ENCODE measurements at regions not wholly inside any gene's neighbourhood (a gene's known extent, or its start where the extent isn't known, plus 50 kb on each side); places are given as distances from the start of the nearest gene placed in this dataset.
"Not testable (repeated sequence)": the region's sequence is repeated elsewhere in the genome, so short reads cannot be mapped to it uniquely, and the experiment has no call there.

DNA sequence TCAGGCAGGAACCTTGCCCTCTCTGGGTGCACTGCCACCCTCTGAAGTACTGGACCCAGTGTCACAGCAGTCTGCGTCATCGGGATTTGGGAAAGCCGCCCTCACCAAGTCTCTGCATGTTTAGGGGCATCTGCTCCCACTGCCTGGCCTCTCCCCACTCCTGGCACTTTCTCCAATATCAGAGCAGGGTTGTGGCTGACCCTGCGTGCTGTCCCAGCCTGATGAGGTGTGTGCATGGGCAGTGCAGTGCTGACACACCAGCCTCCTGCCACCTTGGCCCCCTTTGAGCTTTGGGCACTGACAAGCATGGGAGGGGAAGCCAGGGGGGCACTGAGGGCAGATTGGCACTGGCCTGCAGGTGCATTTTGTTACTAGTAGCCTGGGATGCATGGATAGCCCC is 652.5 kb downstream of the GABRG1 start:
- DNase-seq = no peak

DNA sequence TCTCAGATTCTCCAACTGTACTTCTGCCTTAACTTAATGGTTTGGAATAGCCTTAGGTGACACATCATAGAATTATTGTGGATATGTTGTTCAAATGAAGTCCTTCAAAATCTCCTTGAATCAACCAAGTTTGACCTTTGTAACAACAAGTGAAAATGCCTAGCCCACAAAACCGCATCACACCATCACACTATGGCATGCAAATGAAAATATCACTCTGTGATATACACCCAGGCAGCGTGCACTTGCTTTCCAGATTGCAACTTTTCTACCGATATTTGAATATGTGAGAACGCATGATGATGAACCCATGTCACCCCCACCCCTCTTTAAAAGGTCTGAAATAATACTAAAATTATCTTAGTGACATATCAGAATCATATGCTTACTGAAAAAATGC is 656.7 kb downstream of the GABRG1 start:
- no peak for DNase-seq

DNA sequence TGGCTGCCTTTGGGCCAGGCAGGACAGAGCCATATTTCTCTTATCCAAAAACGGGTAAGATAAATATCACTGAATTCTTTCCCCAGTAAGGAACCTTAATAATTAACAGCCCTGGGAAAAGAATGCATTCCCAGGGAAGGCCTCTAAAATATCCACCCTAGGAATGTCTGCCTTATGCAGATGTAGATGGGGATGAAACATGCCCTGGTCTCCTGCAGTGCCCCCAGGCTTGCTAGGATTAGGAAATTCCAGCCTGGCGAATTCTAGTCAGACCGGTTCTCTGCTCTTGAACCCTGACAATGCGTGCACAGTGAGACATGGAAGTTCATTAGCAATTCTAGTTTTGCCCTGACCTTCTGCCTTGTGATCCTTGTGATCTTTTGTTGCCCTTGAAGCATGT is 663.7 kb downstream of the GABRG1 start:
- not testable (repeated sequence) for DNase-seq

DNA sequence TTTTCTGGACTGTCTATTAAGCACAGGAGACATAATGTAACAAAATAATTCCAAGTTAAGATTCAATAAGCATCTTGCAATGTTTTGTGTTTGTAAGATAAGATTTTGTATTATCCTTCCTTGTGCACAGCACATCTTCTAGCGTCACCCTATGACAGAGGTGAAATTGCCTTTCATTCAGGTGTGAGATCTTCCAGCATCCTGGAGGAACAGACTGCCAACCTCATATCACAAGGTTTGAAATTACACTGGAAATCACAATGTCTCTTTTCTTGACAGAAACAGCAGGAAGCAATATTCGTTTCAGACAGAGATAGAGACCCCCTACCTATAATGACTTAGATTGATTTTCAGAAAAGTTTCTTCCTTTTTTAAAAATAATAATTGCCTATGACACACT is 668.6 kb downstream of the GABRG1 start:
- no peak for DNase-seq

DNA sequence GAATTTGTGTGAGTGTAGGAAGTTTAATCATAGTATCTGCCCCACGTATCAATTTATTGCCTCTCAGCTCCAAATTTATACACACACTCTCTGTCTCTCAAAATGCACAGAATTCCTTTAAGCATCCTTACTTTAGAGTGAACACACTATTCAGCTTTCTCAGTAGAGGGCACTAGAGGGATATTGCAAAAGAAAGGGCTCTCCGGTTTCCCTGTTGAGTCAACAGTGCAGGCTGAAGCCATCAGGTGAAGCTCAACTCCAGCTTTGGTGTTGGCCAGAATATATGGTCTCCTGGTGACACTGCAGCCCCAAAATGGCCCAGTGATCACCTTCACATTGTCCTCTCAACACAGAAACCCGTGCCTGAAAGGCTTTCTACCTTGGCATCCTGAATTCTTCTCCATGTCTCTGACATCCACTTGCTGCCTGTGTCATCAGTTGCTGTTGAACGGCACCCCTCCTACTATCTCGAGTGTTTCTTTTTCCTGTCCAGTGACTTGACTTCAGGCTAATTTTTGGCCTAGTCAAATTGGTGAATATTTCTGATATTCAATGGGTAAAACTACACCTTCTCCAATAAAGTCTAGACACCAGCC is 670.5 kb downstream of the GABRG1 start:
- DNase-seq = no peak

DNA sequence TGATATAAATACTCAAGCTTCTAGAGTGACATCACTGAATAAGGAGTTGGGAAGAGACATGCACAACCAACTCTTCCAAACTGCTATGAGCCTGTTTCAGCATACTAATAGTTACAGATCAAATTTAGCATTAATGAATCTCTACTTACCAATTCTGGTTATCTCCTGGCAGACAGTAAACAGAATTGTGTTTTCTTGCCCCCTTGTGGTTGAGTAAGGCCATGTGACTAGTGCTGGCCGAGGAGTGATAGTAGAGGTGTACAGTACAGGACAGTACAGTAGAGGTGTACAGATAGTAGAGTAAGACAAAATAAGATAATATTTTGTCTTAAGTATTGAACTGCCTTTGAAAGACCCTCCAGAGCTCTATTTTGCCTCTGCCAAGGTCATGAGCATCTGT is 681.4 kb downstream of the GABRG1 start:
- no peak for DNase-seq

DNA sequence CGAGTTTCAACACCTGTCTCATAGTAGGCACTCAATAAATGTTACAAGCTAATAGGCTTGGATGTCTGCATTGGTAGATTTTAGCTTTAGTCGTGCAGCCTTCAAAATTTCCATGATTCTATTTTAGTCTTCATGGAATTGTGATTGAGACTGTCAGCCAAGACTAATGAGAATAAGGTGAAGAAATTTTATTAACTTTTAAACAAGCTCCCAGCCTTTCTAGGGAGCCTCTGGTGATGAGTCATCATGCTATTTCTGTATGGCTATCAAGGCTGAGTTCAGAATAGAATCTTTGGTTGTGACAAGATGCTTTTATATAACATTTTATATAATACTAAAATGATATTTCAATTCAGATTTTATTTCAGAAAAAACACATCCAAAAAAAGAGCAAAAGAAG is 685.8 kb downstream of the GABRG1 start:
- no peak for DNase-seq

DNA sequence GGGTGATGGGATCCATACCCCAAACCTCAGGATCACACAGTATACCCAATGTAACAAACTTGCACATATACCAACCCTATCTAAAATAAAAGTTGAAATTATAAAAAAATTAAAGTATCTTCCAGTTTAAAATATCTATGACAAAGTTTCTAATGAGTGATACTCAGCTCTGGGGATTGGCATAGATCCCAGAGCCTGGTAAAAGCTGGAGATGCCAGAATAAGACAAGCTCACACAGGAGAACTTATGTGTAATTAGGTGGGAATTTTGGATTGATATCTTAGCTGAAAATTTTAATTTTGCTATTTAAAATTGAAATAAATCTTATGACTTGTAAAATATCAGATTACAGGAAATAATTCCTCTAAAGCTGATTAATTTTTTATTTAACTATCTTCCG is 686.5 kb downstream of the GABRG1 start:
- DNase-seq = no peak

DNA sequence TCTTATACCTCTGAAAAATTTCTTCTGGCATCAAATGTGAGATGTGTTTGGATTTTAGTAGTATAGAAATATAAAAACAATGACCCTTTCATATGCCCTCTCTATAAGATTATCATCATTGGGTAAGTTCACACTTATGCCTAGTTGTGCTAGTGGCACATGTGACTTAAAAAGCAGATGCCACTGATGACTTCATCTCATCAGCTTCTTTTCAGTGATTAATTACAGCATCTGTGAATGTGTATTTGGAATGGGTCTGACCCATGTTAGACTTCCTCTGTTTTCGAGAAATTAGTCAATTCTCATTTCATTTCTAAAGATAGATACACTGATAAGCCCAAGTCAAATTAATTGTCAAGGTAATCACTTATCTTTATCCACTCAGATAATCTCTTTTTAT is 698.7 kb downstream of the GABRG1 start:
- DNase-seq = no peak

DNA sequence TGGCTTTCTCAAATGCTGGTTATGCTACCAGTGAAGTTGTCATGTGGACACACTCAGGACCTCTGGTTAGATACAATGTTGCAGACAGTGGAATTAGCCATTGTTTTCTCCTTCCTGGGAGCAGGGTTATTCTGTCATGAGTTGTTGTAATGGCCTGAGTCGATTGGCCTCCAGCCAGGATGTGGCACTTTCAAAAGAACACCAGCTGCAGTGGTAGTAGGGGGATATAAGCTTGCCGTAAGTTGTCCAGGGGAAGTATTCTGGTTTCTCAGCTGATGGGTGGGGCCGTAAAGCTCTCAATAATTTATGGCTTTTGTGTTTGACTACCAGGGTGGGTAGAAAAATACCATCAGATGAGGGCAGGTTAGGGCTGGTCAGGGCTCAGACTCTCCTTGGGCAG is 697.5 kb upstream of the GNPDA2 start:
- DNase-seq = no peak

DNA sequence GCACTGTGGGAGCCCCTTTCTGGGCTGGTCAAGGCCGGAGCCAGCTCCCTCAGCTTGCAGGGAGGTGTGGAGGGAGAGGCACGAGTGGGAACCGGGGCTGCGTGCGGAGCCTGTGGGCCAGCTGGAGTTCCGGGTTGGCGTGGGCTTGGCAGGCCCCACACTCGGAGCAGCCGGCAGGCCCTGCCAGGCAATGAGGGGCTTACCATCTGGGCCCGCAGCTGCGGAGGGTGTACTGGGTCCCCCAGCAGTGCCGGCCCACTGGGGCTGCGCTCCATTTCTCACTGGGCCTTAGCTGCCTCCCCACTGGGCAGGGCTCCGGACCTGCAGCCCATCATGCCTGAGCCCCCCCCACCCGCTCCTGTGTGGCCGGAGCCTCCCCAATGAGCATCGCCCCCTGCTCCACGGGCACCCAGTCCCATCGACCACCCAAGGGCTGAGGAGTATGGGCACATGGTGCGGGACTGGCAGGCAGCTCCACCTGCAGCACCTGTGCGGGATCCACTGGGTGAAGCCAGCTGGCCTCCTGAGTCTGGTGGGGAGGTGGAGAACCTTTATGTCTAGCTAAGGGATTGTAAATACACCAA is 693.8 kb upstream of the GNPDA2 start:
- DNase-seq = not testable (repeated sequence)

DNA sequence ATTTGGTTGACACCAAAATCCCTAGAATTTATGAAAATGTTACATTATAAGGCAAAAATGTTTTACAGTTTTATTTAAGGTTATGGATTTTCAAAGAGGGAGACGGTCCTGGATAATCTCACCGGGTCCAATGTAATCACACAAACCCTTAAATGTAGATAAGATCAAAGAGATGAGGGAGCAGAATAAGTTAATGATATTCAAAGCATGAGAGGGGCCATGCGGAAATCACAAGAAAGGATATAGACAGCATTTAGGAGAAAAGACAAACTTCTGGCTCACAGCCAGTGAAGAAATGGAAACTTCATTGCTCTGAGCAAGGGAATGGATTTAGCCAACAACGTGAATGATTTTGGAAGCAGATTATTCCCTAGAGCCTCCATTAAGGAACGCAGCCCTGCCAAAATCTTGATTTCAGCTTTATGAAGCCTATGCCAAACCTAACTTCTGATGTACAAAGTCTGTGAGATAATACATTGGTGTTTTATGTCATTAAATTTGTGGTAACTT is 684.4 kb upstream of the GNPDA2 start:
- no peak for DNase-seq

DNA sequence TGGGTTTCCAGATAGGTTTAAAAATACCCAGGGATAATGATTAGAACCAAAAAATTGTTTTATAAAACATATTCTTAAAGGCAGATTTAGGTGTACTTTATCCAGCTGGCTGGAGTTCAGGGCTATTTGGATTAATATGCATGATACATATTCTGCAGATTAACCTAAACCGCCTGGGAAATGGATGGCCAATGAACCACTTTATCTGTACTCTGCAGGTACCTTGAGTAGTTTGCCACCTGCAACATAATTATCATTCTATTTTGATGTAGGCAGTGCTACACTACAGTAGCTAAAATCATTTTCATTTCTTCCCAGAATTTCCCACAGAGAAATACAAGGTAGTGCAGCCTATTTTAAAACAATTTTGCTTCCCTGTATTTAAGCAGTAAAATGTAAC is 683.2 kb upstream of the GNPDA2 start:
- no peak for DNase-seq

DNA sequence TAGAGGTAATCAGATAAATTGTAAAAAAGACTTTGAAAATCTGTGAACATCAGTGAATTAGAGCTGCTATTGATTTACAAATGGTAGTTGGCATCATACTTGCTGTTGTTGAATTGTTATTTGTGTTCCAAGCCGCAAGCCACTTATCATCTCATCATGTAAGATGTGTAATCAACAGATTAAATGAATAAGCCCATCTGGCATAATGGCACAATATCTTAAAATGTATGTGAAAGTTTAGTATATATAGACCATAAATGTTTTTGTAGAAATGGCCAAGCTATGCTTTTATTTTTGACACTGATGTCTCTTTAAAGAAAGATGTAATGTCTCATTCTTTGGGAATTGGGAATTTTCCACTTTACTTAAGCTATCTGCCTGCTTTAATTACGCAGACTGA is 682.6 kb upstream of the GNPDA2 start:
- DNase-seq = no peak

DNA sequence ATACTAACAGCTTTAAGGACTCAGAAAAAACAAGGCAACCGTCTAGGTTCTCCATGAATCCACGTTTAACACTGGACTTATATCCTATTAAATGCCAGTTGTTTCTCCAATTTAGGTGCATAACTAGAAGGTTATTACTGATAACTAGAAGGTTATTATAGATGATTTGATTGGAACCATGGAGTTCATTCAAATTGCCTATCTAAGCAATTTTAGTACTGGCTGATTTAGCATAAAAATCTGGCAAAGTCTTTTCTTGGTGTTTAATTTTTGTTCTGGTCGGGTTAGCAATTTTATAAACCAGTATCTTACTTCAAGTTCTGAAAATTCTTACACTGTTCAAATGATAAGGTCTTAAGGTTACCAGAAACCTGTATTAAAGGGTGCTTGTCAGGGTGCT is 672.8 kb upstream of the GNPDA2 start:
- DNase-seq = no peak

DNA sequence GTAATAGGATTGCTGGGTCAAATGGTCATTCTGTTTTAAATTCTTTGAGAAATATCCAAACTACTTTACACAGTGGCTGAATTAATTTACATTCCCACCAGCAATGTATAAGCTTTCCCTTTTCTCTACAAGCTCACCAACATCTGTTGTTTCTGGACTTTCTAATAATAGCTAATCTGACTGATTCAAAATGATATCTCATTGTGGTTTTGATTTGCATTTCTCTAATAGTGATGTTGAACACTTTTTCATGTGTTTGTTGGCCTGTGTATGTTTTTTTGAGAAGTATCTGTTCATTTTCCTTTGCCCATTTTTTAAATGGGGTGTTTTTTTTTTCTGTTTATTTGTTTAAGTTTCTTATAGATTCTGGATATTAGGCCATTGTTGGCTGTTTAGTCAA is 659.0 kb upstream of the GNPDA2 start:
- DNase-seq = no peak

DNA sequence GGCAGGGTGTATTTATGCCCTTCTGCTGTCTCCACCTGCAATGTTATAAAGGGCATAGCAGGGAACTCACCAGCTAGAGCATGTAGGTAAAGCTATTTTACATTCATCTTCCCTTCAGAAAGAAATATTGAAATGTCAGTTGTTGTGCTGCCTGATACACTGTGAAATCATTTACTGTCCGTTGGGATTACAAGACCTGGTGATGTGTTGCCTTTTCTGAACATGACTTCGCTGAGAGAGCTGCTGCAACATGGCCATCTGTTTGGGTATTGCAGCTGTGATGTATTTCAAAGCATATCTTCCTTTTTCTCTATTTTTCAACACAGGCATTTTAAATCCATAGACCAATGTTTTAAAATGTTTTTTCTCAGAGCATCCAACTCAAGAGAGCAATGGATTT is 644.1 kb upstream of the GNPDA2 start:
- no peak for DNase-seq

DNA sequence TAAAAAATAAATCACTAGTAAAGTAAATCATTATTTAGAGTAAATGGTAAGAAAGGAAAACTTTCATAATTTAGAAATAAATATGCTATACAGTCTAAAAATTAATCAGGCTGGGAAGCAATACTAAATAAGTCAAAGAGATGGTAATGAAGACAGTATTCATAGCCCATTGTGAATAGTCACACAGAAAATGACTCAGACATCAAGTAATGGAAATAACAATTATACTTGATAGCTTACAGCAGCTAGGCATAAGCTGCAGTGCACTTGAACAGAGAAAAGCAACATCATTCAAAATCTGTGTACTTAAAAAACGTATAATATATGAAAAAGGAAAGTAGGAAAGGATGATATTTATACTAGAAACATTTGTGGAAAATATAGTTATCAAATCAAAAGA is 642.5 kb upstream of the GNPDA2 start:
- no peak for DNase-seq

DNA sequence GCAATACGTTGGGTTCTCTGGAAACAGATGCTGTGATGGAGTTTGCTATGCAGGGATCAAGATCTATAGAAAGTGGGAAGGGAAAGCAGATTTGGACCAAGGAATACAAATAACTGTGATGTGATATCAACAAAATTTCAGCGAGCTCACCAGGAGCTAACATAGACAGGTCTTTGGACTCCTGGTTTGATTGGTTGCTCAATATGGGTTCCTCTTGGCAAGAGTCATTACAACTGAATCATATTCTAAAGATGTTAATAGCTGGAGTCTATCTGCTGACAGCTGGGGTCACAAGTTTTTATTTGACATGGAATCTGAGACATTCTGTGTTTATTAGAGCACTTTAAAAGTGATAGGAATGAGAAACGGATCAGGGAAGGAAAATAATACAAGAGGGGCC is 637.6 kb upstream of the GNPDA2 start:
- DNase-seq = no peak

DNA sequence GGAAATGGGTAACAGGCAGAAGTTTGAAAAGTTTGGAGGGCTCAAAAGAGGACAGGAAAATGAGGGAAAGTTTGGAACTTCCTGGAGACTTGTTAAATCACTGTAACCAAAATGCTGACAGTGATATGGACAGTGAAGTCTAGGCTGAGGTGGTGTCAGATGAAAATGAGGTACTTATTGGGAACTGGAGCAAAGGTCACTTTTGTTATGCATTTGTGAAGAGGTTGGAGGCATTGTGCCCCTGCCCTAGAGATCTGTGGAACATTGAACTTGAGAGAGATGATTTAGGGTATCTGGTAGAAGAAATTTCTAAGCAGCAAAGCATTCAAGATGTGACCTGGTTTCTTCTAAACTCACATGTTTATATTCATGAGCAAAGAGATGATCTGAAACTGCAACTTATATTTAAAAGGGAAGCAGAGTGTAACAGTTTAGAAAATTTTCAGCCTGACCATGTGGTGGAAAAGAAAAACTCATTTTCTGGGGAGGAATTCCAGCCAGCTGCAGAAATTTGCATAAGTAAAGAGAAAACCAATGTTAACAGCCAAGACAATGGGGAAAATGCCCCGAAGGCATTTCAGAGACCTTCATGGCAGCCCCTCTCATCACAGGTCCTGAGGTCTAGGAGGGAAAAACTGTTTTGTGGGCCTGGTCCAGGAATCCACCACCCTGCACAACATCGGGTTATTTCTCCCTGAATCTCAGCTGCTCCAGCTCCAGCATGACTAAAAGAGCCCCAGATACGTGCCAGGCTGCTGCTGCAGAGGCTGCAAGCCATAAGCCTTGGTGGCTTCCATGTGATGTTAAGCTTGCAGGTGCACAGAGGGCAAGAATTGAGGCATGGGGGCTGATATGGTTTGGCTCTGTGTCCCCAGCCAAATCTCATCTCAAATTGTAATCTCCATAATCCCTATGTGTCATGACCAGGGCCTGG is 632.5 kb upstream of the GNPDA2 start:
- DNase-seq = no peak

DNA sequence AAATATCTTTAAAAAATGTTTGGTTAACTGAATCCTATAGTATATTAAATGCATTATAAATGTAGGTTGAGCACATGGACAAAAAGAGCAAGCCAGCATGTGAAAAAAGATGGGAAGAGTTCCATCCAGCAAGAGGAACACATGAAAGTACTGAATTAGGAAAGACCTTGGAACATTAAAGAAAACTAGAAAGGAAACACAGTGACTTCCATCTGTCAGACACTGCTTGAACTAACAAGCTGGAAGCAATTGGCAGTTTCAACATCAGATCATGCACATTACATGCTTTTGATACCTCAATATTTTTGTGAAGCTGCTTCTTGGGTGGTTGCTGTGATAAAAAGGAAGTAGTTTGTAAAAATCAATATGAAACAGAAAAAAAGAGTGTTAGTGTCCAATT is 626.8 kb upstream of the GNPDA2 start:
- DNase-seq = no peak

DNA sequence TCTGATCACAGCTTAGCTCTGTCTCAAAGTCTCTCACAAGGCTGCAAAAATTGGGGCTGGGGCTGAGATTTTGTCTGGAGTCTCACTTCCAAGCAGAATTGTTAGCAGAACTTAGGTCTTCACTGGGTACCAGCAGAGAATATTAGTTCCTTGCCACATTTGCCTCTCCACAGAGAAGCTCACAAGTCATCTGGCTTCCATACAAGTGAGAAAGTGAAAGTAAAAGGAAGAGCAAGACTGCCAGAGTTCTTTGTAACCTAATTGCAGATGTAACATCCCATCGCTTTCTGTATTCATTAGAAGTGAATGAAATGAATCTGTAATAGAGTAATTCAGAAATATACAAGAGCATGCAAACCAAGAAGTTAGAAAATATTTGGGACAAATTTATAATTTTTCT is 624.1 kb upstream of the GNPDA2 start:
- DNase-seq = no peak

DNA sequence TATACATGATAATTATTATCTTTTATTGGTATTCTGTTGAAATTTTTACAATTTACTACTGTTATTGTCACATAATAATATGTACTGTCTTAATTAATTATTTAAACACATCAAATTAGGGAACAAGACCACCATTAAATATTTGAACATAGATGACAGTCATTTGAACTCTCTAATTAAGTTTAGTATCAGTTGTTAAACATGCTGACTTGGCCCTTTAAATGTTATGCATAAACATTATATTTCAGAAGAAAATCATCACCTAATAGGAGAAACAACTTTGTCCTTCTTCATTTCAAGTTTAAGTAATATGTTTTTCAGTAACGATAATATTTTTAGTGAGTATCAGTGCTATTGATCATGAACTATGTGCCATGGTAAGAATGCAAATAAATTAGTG is 623.5 kb upstream of the GNPDA2 start:
- no peak for DNase-seq

DNA sequence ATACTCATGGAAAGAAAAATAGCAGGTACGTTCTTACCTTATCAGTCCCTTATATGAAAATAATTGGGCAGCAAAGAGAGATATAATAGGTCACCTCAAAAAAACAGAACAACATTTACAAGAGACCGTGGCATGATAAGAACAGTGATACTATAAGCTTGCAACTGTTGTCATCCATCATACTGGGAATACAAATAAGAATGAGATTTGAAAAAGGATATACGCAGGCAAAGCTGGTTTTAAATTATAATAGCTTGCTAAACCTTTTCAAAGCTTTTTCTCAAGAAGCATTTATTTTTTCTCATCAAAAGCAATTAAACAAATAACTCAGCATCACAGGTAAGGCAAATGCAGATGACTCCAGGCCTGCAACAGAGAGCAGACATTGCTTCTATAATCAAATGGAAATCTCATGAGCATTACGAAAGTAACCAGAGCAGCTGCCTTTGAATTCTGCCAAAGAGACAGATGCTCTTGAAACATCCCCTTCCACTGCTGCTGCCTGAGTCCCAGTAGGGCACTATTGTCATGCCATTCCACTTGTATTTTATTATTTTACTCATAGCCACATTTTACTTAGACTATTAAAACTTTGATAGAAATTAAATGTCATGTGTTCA is 620.6 kb upstream of the GNPDA2 start:
- DNase-seq = no peak

All from right forelimb (tissue), 1 donor.